Testis (tissue), 2 donors: ENCODE measurements at regions not wholly inside any gene's neighbourhood (a gene's known extent, or its start where the extent isn't known, plus 50 kb on each side); places are given as distances from the start of the nearest gene placed in this dataset.

Experiments
- DNase-seq: peaks from one replicate; pipeline ENCODE4 v3.0.0-alpha.2; 2019
- H3K27ac ChIP-seq, 2 donors: fragments of 200-600 bp; sonication (generic); one replicate each; pipeline ENCODE4 v1.5.1; 2019
- H3K27me3 ChIP-seq: fragments of 200-600 bp; sonication (generic); one replicate; pipeline ENCODE4 v1.5.1; 2019
- H3K36me3 ChIP-seq: fragments of 200-600 bp; sonication (generic); one replicate; pipeline ENCODE4 v1.5.1; 2017; ENCODE audit warnings: low read depth; ENCODE audit errors: missing control alignments
- H3K4me1 ChIP-seq: fragments of 200-600 bp; sonication (generic); one replicate; pipeline ENCODE4 v1.5.1; 2019
- H3K4me3 ChIP-seq, 2 donors: fragments of 200-600 bp; sonication (generic); one replicate each; pipeline ENCODE4 v1.5.1; 2017 to 2019
- H3K9me3 ChIP-seq: fragments of 200-600 bp; sonication (generic); one replicate; pipeline ENCODE4 v1.5.1; 2017
- POLR2A ChIP-seq: fragments of 450-650 bp; IDR thresholded peaks from one replicate; pipeline ENCODE4 v1.6.1; 2017; ENCODE audit warnings: antibody characterized with exemption, mild to moderate bottlenecking, moderate library complexity
- WGBS, 2 donors: methylation state at CpG; one replicate each; pipeline ENCODE4 v1.1.5; 2018; 5-methylcytosine and 5-hydroxymethylcytosine counted together
- intact Hi-C: fragments of 100-400 bp; cut with DNase I; formaldehyde crosslinking; loops from one replicate; pipeline ENCODE4 v1.15.1; 2023; ENCODE audit warnings: low total_unique reads
- TF ChIP-seq, protein P1 (sequence below), 3 experiments: fragments of 450-650 bp in 2 of 3; fragments of 200-600 bp in 1 of 3; sonication (generic) in 1 of 3; IDR thresholded peaks; one replicate each; pipeline ENCODE4 v1.5.1; 2016 to 2019; ENCODE audit warnings: antibody characterized with exemption in 3 of 3, mild to moderate bottlenecking in 2 of 3, moderate library complexity in 1 of 3

DNA sequence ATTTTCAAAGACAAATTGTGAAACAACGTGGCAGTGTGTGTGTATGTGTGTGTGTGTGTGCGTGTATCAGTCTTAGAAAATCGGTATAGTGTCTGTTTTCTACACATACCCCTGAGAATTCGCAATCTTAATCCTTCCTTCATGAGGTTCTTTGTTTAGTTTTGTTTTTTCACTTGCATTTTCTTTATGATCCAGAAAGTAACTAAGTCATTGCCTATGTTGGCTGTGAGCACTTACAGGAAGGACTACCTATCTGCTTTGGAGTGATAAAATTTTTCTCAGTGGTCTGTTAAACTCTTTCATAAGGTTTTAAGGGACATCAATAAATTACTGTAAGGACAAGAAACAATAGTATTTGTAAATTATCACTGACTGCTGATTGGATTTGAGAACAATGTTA, 1587.1 kb downstream of the PCDH9 start:
- H3K36me3 ChIP-seq: no peaks in the 10 kb centered on the region
- no peak for TF ChIP-seq POLR2A
- TF ChIP-seq, protein P1, sequence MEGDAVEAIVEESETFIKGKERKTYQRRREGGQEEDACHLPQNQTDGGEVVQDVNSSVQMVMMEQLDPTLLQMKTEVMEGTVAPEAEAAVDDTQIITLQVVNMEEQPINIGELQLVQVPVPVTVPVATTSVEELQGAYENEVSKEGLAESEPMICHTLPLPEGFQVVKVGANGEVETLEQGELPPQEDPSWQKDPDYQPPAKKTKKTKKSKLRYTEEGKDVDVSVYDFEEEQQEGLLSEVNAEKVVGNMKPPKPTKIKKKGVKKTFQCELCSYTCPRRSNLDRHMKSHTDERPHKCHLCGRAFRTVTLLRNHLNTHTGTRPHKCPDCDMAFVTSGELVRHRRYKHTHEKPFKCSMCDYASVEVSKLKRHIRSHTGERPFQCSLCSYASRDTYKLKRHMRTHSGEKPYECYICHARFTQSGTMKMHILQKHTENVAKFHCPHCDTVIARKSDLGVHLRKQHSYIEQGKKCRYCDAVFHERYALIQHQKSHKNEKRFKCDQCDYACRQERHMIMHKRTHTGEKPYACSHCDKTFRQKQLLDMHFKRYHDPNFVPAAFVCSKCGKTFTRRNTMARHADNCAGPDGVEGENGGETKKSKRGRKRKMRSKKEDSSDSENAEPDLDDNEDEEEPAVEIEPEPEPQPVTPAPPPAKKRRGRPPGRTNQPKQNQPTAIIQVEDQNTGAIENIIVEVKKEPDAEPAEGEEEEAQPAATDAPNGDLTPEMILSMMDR (IDR thresholded peaks at IDR 0.05): no peak
- no peaks in the 10 kb centered on the region for H3K9me3 ChIP-seq
- no peak for DNase-seq
- 77 to 83% methylated on average over 4 of the region's 4 CpGs for WGBS, 2 donors
- no peaks in the 10 kb centered on the region for H3K4me1 ChIP-seq
- intact Hi-C loops: no loop called here
- no peaks in the 10 kb centered on the region for H3K27me3 ChIP-seq
- H3K4me3 ChIP-seq: no peak overlapping the region
- no peak overlapping the region for H3K27ac ChIP-seq

DNA sequence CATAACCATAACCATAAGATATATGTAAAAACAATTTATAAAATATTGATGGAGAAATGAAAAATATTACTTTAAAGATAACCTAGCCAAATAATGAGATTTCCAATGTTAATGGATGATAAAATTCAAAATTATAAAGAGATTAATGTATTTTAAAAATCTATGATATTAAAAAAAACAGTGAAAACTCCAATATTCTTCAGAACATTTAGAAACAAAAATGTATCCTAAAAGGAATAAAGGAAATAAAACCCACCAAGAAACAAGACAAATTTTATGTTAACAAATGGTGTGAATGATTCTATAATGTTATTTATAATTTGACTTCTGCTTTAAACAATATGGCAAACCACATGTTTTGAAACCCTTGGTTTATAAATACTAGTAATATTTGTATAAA, 1587.8 kb downstream of the PCDH9 start:
- no peak overlapping the region for H3K4me3 ChIP-seq
- no peak overlapping the region for H3K27ac ChIP-seq
- no peaks in the 10 kb centered on the region for H3K27me3 ChIP-seq
- no peak for DNase-seq
- TF ChIP-seq POLR2A: no peak
- TF ChIP-seq, protein P1 (IDR thresholded peaks at IDR 0.05): no peak
- no peaks in the 10 kb centered on the region for H3K4me1 ChIP-seq
- no peaks in the 10 kb centered on the region for H3K36me3 ChIP-seq
- no peaks in the 10 kb centered on the region for H3K9me3 ChIP-seq
- intact Hi-C loops: no loop called here

DNA sequence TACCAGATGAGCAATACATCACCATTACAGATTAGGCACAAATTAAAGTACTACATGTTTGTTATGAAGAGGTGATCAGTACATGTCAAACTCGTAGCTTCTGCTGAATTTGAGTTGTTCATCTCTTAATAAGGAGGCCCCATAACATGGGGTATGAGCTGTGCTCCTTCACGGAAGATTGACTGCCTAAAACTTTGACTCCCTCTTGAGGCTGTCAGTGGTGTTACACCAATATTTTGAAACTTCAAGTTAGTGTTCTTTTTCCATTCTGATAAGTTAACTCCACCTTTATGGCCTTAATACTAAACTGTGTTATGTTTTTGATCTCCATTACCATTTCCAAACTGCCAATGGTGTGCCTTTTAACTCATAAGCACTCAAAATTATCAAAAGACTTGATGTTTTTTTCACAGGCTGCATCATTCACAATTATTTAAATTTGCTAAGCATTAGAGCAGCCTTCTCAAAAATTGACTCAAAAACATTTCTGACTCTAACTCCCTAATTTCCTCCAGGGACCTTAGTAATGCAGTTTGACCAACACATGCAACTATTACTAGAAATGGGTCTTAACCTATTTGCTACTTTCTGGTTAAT, 1591.5 kb downstream of the PCDH9 start:
- Histone ChIP-seq H3K4me1 (no peaks in the 10 kb centered on the region), H3K4me3 (no peak overlapping the region), H3K36me3 (no peaks in the 10 kb centered on the region), H3K9me3 (no peaks in the 10 kb centered on the region), H3K27me3 (no peaks in the 10 kb centered on the region), H3K27ac (no peak overlapping the region)
- peak; percentile 25 for DNase-seq
- no peak for TF ChIP-seq POLR2A
- TF ChIP-seq, protein P1 (IDR thresholded peaks at IDR 0.05): peak in 2 of 3 experiments; percentile 44 to 61
- 38% methylated on average over 2 of the region's 2 CpGs for WGBS, 2 donors
- intact Hi-C loops: no loop called here

DNA sequence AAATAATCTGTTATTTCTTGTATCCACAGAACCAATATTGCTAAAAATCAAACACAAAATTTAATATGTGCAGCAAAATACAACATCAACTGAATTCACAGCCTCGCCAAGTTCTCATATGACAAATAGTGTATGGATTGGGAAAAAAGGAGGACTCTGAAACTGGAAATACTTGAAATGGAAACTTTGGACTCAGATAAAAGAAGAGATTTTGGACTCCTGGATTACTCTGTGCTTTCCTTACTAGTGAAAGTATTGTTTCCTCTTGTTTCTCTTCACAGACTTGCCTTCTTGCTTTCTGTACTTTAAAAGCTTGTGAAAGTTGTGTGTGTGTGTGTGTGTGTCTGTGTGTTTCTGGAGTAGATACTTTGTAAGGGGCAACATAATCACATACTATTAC, 1596.3 kb downstream of the PCDH9 start:
- H3K9me3 ChIP-seq: no peaks in the 10 kb centered on the region
- H3K4me3 ChIP-seq: no peak overlapping the region
- intact Hi-C loops: no loop called here
- no peak overlapping the region for H3K27ac ChIP-seq
- no peaks in the 10 kb centered on the region for H3K27me3 ChIP-seq
- 94 to 95% methylated on average over 1 of the region's 1 CpG for WGBS, 2 donors
- H3K4me1 ChIP-seq: no peaks in the 10 kb centered on the region
- H3K36me3 ChIP-seq: no peaks in the 10 kb centered on the region
- no peak for DNase-seq
- TF ChIP-seq, protein P1 (IDR thresholded peaks at IDR 0.05): no peak
- no peak for TF ChIP-seq POLR2A

DNA sequence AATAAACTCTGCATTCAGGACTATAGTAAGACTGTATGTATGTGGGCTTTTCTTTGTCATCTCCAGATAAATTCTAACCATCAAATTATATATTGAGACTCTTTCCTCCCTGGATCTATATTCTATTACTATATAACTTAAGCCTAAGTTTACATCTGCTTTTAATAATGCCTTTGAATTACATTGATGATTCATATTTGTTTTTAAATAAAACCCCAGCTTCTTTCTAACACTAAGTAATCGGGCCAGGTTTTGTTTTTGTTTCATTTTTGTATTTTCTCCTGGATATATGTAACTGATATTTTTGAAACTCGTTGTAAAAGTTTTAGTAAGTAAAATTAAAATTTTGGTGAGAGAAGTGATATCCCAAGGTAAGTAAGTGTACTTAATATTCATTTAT, 1599.1 kb downstream of the PCDH9 start:
- H3K4me3 ChIP-seq: no peak overlapping the region
- no peaks in the 10 kb centered on the region for H3K27me3 ChIP-seq
- intact Hi-C loops: no loop called here
- DNase-seq: no peak
- TF ChIP-seq POLR2A: no peak
- TF ChIP-seq, protein P1 (IDR thresholded peaks at IDR 0.05): no peak
- no peaks in the 10 kb centered on the region for H3K9me3 ChIP-seq
- H3K27ac ChIP-seq: no peak overlapping the region
- no peaks in the 10 kb centered on the region for H3K4me1 ChIP-seq
- no peaks in the 10 kb centered on the region for H3K36me3 ChIP-seq
- 72 to 82% methylated on average over 2 of the region's 2 CpGs for WGBS, 2 donors
